ENCODE measurements at regions not wholly inside any gene's neighbourhood (a gene's known extent, or its start where the extent isn't known, plus 50 kb on each side); places are given as distances from the start of the nearest gene placed in this dataset.

DNA sequence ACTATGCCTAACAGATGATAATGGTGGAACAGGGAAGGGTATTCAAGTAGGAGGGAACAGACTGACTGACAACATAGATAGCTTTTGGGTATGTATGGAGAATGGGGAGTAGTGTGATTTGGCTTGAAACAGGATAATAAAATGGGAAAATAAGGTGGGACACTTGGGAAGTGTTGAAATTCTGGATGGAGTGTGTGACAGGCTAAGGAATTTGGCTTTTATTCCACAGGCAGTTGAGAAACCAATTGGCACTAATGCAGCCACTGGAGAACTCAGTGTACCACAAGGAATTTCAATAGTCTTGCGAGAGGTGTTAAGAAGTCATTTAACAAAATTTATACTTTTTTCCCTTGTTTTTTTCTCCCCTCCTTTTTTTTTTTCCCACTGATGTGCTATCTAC lies 153.5 kb upstream of the ELAVL2 start:
- no peak overlapping the region for H3K4me3 Mint-ChIP-seq
- no peak overlapping the region for H3K27ac Mint-ChIP-seq
- no peaks in the 10 kb centered on the region for H3K4me1 Mint-ChIP-seq
- H3K9me3 Mint-ChIP-seq = no peaks in the 10 kb centered on the region
- TF ChIP-seq, protein P1, sequence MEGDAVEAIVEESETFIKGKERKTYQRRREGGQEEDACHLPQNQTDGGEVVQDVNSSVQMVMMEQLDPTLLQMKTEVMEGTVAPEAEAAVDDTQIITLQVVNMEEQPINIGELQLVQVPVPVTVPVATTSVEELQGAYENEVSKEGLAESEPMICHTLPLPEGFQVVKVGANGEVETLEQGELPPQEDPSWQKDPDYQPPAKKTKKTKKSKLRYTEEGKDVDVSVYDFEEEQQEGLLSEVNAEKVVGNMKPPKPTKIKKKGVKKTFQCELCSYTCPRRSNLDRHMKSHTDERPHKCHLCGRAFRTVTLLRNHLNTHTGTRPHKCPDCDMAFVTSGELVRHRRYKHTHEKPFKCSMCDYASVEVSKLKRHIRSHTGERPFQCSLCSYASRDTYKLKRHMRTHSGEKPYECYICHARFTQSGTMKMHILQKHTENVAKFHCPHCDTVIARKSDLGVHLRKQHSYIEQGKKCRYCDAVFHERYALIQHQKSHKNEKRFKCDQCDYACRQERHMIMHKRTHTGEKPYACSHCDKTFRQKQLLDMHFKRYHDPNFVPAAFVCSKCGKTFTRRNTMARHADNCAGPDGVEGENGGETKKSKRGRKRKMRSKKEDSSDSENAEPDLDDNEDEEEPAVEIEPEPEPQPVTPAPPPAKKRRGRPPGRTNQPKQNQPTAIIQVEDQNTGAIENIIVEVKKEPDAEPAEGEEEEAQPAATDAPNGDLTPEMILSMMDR (IDR thresholded peaks at IDR 0.05; ENCODE audit: unreplicated experiment in 3 of 3) = no peak
- H3K27me3 Mint-ChIP-seq (ENCODE audit: low read depth) = no peaks in the 10 kb centered on the region
- no peaks in the 10 kb centered on the region for H3K36me3 Mint-ChIP-seq (ENCODE audit: low read depth)

DNA sequence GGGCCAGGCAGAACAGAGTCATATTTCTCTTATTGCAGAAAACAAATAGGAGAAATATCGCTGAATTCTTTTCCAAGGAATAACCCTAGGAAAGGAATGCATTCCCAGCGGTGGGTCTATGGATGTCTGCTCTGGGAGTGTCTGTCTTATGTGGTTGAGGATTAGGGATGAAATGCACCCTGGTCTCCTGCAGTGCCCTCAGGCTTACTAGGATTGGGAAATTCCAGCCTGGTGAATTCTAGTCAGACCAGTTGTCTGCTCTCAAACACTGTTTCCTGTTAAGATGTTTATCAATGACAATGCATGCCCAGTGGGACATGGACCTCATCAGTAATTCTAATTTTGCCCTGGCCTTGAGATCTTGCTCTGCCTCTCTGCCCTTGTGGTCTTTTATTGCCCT lies 136.1 kb upstream of the ELAVL2 start:
- no peak overlapping the region for H3K4me3 Mint-ChIP-seq
- H3K9me3 Mint-ChIP-seq = peaks cover 44% of the 10 kb centered on the region
- TF ChIP-seq, protein P1 (IDR thresholded peaks at IDR 0.05; ENCODE audit: unreplicated experiment in 3 of 3) = no peak
- H3K27ac Mint-ChIP-seq = no peak overlapping the region
- H3K27me3 Mint-ChIP-seq (ENCODE audit: low read depth) = no peaks in the 10 kb centered on the region
- H3K36me3 Mint-ChIP-seq (ENCODE audit: low read depth) = no peaks in the 10 kb centered on the region
- H3K4me1 Mint-ChIP-seq = no peaks in the 10 kb centered on the region

DNA sequence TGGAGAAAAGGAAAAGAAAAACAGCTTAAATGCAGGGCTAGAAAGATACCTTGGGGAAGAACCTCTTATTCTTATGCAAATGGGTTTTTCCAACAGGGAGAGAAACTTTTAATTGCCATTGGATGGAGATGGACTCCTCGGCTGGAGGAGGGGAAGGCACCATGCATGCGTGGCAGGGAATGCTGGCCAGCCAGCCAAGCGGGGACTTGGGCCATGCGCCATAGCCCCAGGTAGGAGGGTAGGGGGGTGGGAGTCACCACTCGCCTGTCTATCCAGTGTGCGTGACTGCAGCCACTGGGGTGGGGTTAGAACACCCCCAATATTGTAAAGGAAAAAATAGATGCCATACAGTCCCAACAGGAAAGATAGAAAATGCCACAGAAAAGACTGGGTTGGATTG lies 119.9 kb upstream of the ELAVL2 start:
- Mint-ChIP-seq H3K36me3 (ENCODE audit: low read depth) (no peaks in the 10 kb centered on the region), H3K4me1 (no peaks in the 10 kb centered on the region), H3K9me3 (peaks cover 13% of the 10 kb centered on the region), H3K4me3 (no peak overlapping the region), H3K27me3 (ENCODE audit: low read depth) (no peaks in the 10 kb centered on the region), H3K27ac (no peak overlapping the region)
- TF ChIP-seq, protein P1 (IDR thresholded peaks at IDR 0.05; ENCODE audit: unreplicated experiment in 3 of 3) = no peak

DNA sequence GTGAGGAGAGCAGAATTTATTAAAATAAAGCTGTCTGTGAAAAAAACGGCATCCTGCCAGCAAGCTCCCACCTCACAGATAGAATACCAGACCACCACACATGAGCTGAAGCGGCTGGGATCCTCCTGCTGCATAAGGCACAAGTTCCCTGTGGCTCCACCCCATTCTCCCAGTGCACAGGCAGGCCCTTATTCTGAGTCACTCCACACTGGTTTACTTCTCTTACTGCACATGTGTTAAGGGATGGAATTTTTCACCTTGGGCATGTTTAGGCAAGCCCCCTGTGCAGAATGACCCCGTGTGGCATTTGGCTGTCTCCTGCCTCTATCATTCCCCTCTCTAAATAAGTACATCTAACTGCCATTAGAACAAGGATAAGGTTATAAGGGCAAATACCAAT lies 115.0 kb upstream of the ELAVL2 start:
- Mint-ChIP-seq H3K27me3 (ENCODE audit: low read depth) (no peaks in the 10 kb centered on the region), H3K4me3 (no peak overlapping the region), H3K9me3 (peaks cover 13% of the 10 kb centered on the region), H3K4me1 (no peaks in the 10 kb centered on the region), H3K36me3 (ENCODE audit: low read depth) (no peaks in the 10 kb centered on the region), H3K27ac (no peak overlapping the region)
- TF ChIP-seq, protein P1 (IDR thresholded peaks at IDR 0.05; ENCODE audit: unreplicated experiment in 3 of 3) = no peak

DNA sequence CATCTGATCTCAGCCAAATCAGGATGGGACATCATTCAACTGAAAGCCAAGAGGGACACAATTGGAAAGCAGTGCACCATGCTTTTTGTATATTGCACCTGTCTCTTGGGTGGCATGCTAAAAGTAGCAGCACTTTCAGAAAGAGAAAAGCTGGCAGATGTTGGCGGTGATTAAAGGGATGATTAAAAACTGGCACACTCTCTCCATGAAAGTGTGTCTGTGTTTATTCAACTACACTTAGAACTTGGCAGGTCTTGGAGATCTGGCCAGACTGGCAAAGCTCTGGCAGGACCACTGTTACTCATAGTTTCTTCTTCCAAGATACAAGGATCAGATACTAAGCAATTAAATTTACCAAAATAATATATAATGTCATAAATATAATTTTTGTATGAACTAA lies 112.9 kb upstream of the ELAVL2 start:
- Mint-ChIP-seq H3K9me3 (peaks cover 9% of the 10 kb centered on the region), H3K27me3 (ENCODE audit: low read depth) (no peaks in the 10 kb centered on the region), H3K27ac (no peak overlapping the region), H3K4me1 (no peaks in the 10 kb centered on the region), H3K36me3 (ENCODE audit: low read depth) (no peaks in the 10 kb centered on the region), H3K4me3 (no peak overlapping the region)
- TF ChIP-seq, protein P1 (IDR thresholded peaks at IDR 0.05; ENCODE audit: unreplicated experiment in 3 of 3) = no peak

DNA sequence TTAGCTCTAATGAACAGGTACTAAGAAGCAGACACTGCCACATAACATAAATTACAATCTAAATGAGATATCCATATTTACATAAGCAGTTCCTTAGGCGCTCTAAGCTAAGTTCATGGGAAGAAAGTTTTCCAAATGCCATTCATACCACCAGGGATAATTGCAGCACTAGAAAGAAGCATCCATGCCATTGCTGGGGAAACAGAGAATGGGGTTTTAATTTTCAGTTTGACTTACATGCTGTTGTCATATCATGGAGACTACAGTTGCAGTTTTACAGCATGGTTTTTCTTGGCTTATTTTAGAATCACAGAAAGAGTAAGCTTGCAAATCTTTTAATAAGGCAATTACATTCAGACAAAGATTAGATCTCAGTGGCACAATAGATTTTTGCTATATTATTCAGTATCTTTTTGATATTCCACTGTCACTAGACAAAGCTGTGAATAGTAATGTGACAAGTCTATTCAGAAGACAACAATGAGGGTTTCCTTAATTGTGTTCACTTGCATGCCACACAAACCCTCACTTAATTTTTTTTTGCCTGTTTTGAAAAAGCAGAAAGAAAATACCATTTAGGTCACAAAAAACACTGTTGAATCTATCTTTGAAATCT lies 108.4 kb upstream of the ELAVL2 start:
- Mint-ChIP-seq H3K36me3 (ENCODE audit: low read depth) (no peaks in the 10 kb centered on the region), H3K4me1 (no peaks in the 10 kb centered on the region), H3K9me3 (peaks cover 2% of the 10 kb centered on the region), H3K4me3 (no peak overlapping the region), H3K27ac (no peak overlapping the region), H3K27me3 (ENCODE audit: low read depth) (no peaks in the 10 kb centered on the region)
- TF ChIP-seq, protein P1 (IDR thresholded peaks at IDR 0.05; ENCODE audit: unreplicated experiment in 3 of 3) = no peak

Measured in nephron (organoid).